D341Med (cell line): ENCODE measurements at regions not wholly inside any gene's neighbourhood (a gene's known extent, or its start where the extent isn't known, plus 50 kb on each side); places are given as distances from the start of the nearest gene placed in this dataset.

Source experiments
- DNase-seq: peaks from one replicate; pipeline ENCODE4 v3.0.0; 2012; ENCODE audit warnings: low spot score

GRCh38 chr4:111797455-111798163, 347.6 kb upstream of the FAM241A start:
- DNase-seq: no peak

GRCh38 chr4:111798840-111799239, 346.4 kb upstream of the FAM241A start:
- DNase-seq: peak; percentile 37

GRCh38 chr4:111800551-111800950, 344.7 kb upstream of the FAM241A start:
- no peak for DNase-seq

- no peak for DNase-seq
These were observed 343.1 kb upstream of the FAM241A start for GRCh38 chr4:111802191-111802590.

- DNase-seq: peak; percentile 33
These were observed 338.9 kb upstream of the FAM241A start for GRCh38 chr4:111806331-111806730.

- DNase-seq: no peak
These were observed 337.7 kb upstream of the FAM241A start for GRCh38 chr4:111807576-111807975.

- DNase-seq: no peak
These were observed 337.1 kb upstream of the FAM241A start for GRCh38 chr4:111808174-111808573.

- DNase-seq: no peak
These were observed 333.6 kb upstream of the FAM241A start for GRCh38 chr4:111811661-111812060.

GRCh38 chr4:111812114-111812513, 333.1 kb upstream of the FAM241A start:
- DNase-seq: no peak

- DNase-seq: no peak
These were observed 332.5 kb upstream of the FAM241A start for GRCh38 chr4:111812760-111813159.

GRCh38 chr4:111813555-111814140, 331.6 kb upstream of the FAM241A start:
- DNase-seq: no peak

- DNase-seq: no peak
These were observed 330.3 kb upstream of the FAM241A start for GRCh38 chr4:111814961-111815360.

GRCh38 chr4:111821342-111821741, 323.9 kb upstream of the FAM241A start:
- DNase-seq: no peak

- DNase-seq: peak; percentile 45
These were observed 308.7 kb upstream of the FAM241A start for GRCh38 chr4:111836601-111837000.

- no peak for DNase-seq
These were observed 307.5 kb upstream of the FAM241A start for GRCh38 chr4:111837761-111838160.

GRCh38 chr4:111838406-111838930, 306.8 kb upstream of the FAM241A start:
- no peak for DNase-seq

GRCh38 chr4:111839141-111839540, 306.1 kb upstream of the FAM241A start:
- no peak for DNase-seq

GRCh38 chr4:111842336-111842735, 302.9 kb upstream of the FAM241A start:
- no peak for DNase-seq

GRCh38 chr4:111847296-111848008, 297.8 kb upstream of the FAM241A start:
- DNase-seq: no peak

- DNase-seq: no peak
These were observed 295.4 kb upstream of the FAM241A start for GRCh38 chr4:111849746-111850284.

- peak; percentile 41 for DNase-seq
These were observed 290.7 kb upstream of the FAM241A start for GRCh38 chr4:111854494-111855087.

- DNase-seq: no peak
These were observed 289.9 kb upstream of the FAM241A start for GRCh38 chr4:111855308-111855707.
